AG09319 (cell line): ENCODE measurements at regions not wholly inside any gene's neighbourhood (a gene's known extent, or its start where the extent isn't known, plus 50 kb on each side); places are given as distances from the start of the nearest gene placed in this dataset.

Experiments
- DNase-seq: peaks from one replicate; pipeline ENCODE4 v3.0.0-alpha.2; 2010; ENCODE audit warnings: low read depth; ENCODE audit errors: extremely low read depth
- CTCF ChIP-seq: IDR thresholded peaks from 2 replicates; pipeline ENCODE4 v1.5.1; 2011; ENCODE audit warnings: low read depth, mild to moderate bottlenecking, inconsistent platforms, low read length, moderate library complexity

- no peak for DNase-seq
- no peak for TF ChIP-seq CTCF
These were observed 386.3 kb upstream of the NR2F2 start for GRCh38 chr15:95944193-95944592.

- no peak for DNase-seq
- TF ChIP-seq CTCF = no peak
These were observed 385.7 kb upstream of the NR2F2 start for GRCh38 chr15:95944661-95945255.

- no peak for TF ChIP-seq CTCF
- no peak for DNase-seq
These were observed 384.3 kb upstream of the NR2F2 start for GRCh38 chr15:95946241-95946640.

GRCh38 chr15:95946926-95947325 lies 383.6 kb upstream of the NR2F2 start:
- DNase-seq = no peak
- TF ChIP-seq CTCF = no peak

- TF ChIP-seq CTCF = no peak
- DNase-seq = no peak
These were observed 382.1 kb upstream of the NR2F2 start for GRCh38 chr15:95948411-95948810.

GRCh38 chr15:95953032-95953431 lies 377.5 kb upstream of the NR2F2 start:
- no peak for TF ChIP-seq CTCF

GRCh38 chr15:95957861-95958260 lies 372.6 kb upstream of the NR2F2 start:
- no peak for DNase-seq
- TF ChIP-seq CTCF = no peak

More at GRCh38 chr15:95953032-95953431, 377.5 kb upstream of the NR2F2 start:
- no peak for DNase-seq
